HG02973 (cell line): ENCODE measurements at regions not wholly inside any gene's neighbourhood (a gene's known extent, or its start where the extent isn't known, plus 50 kb on each side); places are given as distances from the start of the nearest gene placed in this dataset.

ENCODE experiments used
- ATAC-seq: cut with Tn5 transposase; IDR thresholded peaks from one replicate; pipeline ENCODE4 v1.9.1; 2021; ENCODE audit warnings: moderate library complexity; ENCODE audit not compliant: unreplicated experiment

- ATAC-seq: no peak
Measured at GRCh38 chr17:13973960-13974651, 95.2 kb upstream of the COX10 start.

GRCh38 chr17:13977837-13978236 is 91.5 kb upstream of the COX10 start:
- no peak for ATAC-seq

- no peak for ATAC-seq
Measured at GRCh38 chr17:13978478-13978877, 90.8 kb upstream of the COX10 start.

- ATAC-seq: no peak
Measured at GRCh38 chr17:13981881-13982280, 87.4 kb upstream of the COX10 start.

GRCh38 chr17:13984956-13985355 is 84.3 kb upstream of the COX10 start:
- no peak for ATAC-seq

GRCh38 chr17:13986855-13987254 is 82.4 kb upstream of the COX10 start:
- no peak for ATAC-seq

GRCh38 chr17:13989138-13989537 is 80.2 kb upstream of the COX10 start:
- no peak for ATAC-seq

- no peak for ATAC-seq
Measured at GRCh38 chr17:13993106-13993505, 76.2 kb upstream of the COX10 start.

- ATAC-seq: no peak
Measured at GRCh38 chr17:13994050-13994449, 75.3 kb upstream of the COX10 start.

- no peak for ATAC-seq
Measured at GRCh38 chr17:13995856-13996271, 73.4 kb upstream of the COX10 start.

- no peak for ATAC-seq
Measured at GRCh38 chr17:13996276-13996675, 73.0 kb upstream of the COX10 start.

GRCh38 chr17:13996748-13997147 is 72.6 kb upstream of the COX10 start:
- no peak for ATAC-seq

- ATAC-seq: no peak
Measured at GRCh38 chr17:14004927-14005620, 64.2 kb upstream of the COX10 start.

GRCh38 chr17:14006249-14006942 is 62.9 kb upstream of the COX10 start:
- ATAC-seq: no peak

- no peak for ATAC-seq
Measured at GRCh38 chr17:14007951-14008350, 61.4 kb upstream of the COX10 start.

GRCh38 chr17:14011036-14011692 is 58.1 kb upstream of the COX10 start:
- no peak for ATAC-seq

- no peak for ATAC-seq
Measured at GRCh38 chr17:14011740-14012405, 57.4 kb upstream of the COX10 start.

GRCh38 chr17:14014657-14015056 is 54.6 kb upstream of the COX10 start:
- ATAC-seq: no peak

GRCh38 chr17:14015271-14015670 is 54.0 kb upstream of the COX10 start:
- ATAC-seq: no peak

- no peak for ATAC-seq
Measured at GRCh38 chr17:14016858-14017257, 52.4 kb upstream of the COX10 start.
